ENCODE measurements at regions not wholly inside any gene's neighbourhood (a gene's known extent, or its start where the extent isn't known, plus 50 kb on each side); places are given as distances from the start of the nearest gene placed in this dataset.
"Not testable (repeated sequence)": the region's sequence is repeated elsewhere in the genome, so short reads cannot be mapped to it uniquely, and the experiment has no call there.

DNA sequence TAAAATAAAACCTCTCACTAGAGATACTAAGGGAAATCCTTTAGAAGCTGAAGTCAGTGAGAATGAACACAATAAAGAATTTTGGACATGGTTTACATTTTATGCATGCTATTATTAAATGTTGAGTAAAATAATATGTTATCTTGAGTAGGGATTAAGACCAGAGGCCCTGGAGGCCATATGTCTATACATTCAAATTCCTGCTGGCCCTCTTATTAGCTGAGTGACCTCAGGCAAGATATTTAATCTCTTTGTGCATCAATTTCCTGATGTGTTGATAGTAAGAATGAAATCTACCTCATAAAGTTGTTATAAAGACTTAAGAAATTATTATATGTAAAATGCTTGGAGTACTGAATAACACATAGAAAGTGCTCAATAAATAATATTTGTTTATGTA, 281.1 kb upstream of the KLF4 start:
- TF ChIP-seq, protein P1, sequence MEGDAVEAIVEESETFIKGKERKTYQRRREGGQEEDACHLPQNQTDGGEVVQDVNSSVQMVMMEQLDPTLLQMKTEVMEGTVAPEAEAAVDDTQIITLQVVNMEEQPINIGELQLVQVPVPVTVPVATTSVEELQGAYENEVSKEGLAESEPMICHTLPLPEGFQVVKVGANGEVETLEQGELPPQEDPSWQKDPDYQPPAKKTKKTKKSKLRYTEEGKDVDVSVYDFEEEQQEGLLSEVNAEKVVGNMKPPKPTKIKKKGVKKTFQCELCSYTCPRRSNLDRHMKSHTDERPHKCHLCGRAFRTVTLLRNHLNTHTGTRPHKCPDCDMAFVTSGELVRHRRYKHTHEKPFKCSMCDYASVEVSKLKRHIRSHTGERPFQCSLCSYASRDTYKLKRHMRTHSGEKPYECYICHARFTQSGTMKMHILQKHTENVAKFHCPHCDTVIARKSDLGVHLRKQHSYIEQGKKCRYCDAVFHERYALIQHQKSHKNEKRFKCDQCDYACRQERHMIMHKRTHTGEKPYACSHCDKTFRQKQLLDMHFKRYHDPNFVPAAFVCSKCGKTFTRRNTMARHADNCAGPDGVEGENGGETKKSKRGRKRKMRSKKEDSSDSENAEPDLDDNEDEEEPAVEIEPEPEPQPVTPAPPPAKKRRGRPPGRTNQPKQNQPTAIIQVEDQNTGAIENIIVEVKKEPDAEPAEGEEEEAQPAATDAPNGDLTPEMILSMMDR (IDR thresholded peaks at IDR 0.05; ENCODE audit: unreplicated experiment): no peak
- intact Hi-C loops (cut with micrococcal nuclease; ENCODE audit: unreplicated experiment): no loop called here
- no peak overlapping the region for H3K27ac Mint-ChIP-seq (ENCODE audit: unreplicated experiment)
- H3K4me3 Mint-ChIP-seq (ENCODE audit: low read depth, unreplicated experiment): no peak overlapping the region
- no peaks in the 10 kb centered on the region for H3K4me1 Mint-ChIP-seq (ENCODE audit: low read depth, unreplicated experiment)
- no peak for DNase-seq
- no peaks in the 10 kb centered on the region for H3K27me3 Mint-ChIP-seq (ENCODE audit: unreplicated experiment)
- no peaks in the 10 kb centered on the region for H3K36me3 Mint-ChIP-seq (ENCODE audit: insufficient read depth, unreplicated experiment)
- CTCF ChIA-PET: no interaction called here
- no TSS peak for BruUV-seq (replicated peaks)
- H3K9me3 Mint-ChIP-seq (ENCODE audit: low read depth, unreplicated experiment): peaks cover 3% of the 10 kb centered on the region

DNA sequence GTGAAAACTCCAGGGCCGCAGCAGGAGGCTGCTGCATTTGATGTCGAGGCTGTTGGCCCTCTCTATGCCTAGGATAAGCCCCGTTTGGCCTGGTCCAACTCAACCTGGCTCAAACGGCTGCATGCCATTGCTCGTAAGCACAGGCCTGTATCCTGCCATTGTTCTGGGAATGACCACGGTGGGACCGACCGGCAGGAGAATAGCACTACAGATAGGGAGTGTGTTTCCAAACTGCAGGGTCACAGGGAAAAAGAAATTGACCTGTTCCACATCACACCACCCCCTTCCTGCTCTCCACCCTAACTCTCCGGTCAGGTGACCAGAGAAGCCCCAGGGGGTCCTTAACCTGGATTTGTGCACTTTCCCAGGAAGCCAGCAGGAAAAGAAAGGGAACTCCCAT, 278.7 kb upstream of the KLF4 start:
- no peaks in the 10 kb centered on the region for H3K4me1 Mint-ChIP-seq (ENCODE audit: low read depth, unreplicated experiment)

DNA sequence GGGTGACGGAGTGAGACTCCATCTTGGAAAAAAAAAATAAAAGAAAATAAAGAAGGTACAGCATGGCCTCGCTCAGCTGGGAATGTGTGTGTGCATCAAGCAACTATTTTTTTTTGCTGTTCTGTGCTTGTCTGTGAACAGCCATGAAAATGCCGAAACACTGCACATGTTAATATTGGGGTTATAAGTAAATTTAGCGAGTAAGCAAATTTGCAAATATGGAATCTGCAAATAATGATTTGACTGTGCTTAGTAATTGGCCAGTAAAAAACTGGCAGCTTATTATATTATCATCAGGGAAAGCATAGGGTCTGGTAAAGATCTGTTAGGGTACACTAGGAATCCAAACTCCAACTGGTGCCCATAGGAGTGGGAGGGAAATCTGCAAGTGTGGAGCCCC, 278.1 kb upstream of the KLF4 start:
- TF ChIP-seq, protein P1 (IDR thresholded peaks at IDR 0.05; ENCODE audit: unreplicated experiment): no peak

More for the DNA sequence above, 278.7 kb upstream of the KLF4 start:
- TF ChIP-seq, protein P1 (IDR thresholded peaks at IDR 0.05; ENCODE audit: unreplicated experiment): no peak
- no TSS peak for BruUV-seq (replicated peaks)
- Mint-ChIP-seq H3K27me3 (ENCODE audit: unreplicated experiment) (no peaks in the 10 kb centered on the region), H3K9me3 (ENCODE audit: low read depth, unreplicated experiment) (no peaks in the 10 kb centered on the region), H3K27ac (ENCODE audit: unreplicated experiment) (no peak overlapping the region), H3K4me3 (ENCODE audit: low read depth, unreplicated experiment) (no peak overlapping the region), H3K36me3 (ENCODE audit: insufficient read depth, unreplicated experiment) (no peaks in the 10 kb centered on the region)
- no peak for DNase-seq
- intact Hi-C loops (cut with micrococcal nuclease; ENCODE audit: unreplicated experiment): no loop called here
- CTCF ChIA-PET: no interaction called here

DNA sequence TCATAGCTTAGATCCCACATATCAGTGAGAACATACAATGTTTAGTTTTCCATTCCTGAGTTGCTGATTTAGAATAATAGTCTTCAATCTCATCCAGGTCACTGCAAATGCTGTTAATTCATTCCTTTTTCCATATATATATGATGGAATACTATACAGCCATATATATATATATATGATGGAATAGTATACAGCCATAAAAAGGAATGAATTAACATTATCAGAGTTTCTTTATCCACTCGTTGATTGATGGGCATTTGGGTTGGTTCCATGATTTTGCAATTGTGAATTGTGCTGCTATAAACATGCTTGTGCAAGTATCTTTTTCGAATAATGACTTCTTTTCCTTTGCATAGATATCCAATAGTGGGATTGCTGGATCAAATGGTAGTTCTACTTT, 273.9 kb upstream of the KLF4 start:
- H3K27ac Mint-ChIP-seq (ENCODE audit: unreplicated experiment); BruUV-seq (replicated peaks); intact Hi-C loops (cut with micrococcal nuclease; ENCODE audit: unreplicated experiment); H3K9me3 Mint-ChIP-seq (ENCODE audit: low read depth, unreplicated experiment); H3K4me3 Mint-ChIP-seq (ENCODE audit: low read depth, unreplicated experiment); H3K36me3 Mint-ChIP-seq (ENCODE audit: insufficient read depth, unreplicated experiment); DNase-seq; CTCF ChIA-PET; H3K4me1 Mint-ChIP-seq (ENCODE audit: low read depth, unreplicated experiment); H3K27me3 Mint-ChIP-seq (ENCODE audit: unreplicated experiment): not testable (repeated sequence)

More for the DNA sequence above, 278.1 kb upstream of the KLF4 start:
- CTCF ChIA-PET: no interaction called here
- no peaks in the 10 kb centered on the region for H3K4me1 Mint-ChIP-seq (ENCODE audit: low read depth, unreplicated experiment)
- DNase-seq: no peak
- BruUV-seq (replicated peaks): no TSS peak
- no peak overlapping the region for H3K4me3 Mint-ChIP-seq (ENCODE audit: low read depth, unreplicated experiment)
- H3K9me3 Mint-ChIP-seq (ENCODE audit: low read depth, unreplicated experiment): no peaks in the 10 kb centered on the region
- intact Hi-C loops (cut with micrococcal nuclease; ENCODE audit: unreplicated experiment): no loop called here
- no peaks in the 10 kb centered on the region for H3K27me3 Mint-ChIP-seq (ENCODE audit: unreplicated experiment)
- H3K36me3 Mint-ChIP-seq (ENCODE audit: insufficient read depth, unreplicated experiment): no peaks in the 10 kb centered on the region
- no peak overlapping the region for H3K27ac Mint-ChIP-seq (ENCODE audit: unreplicated experiment)

DNA sequence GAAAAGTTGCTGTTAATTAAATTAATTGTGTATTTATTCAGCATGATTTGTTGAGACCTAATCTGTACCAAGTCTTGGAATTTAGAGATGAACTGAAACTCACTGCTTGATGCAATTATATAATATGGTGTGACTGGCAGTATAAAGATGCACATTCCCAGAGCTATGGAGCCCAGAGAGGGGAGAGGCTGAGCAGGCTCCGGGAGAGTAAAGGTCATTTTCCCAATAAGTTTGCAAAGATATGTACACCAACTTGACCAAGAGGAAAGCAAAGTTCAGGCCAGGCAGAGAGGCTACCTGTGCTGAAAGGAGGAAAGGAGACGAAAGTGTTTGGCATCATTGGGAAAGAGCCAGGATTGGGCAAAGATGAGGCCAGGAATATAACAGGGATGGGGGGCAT, 271.7 kb upstream of the KLF4 start:
- H3K9me3 Mint-ChIP-seq (ENCODE audit: low read depth, unreplicated experiment): no peaks in the 10 kb centered on the region
- DNase-seq: no peak
- no peak overlapping the region for H3K27ac Mint-ChIP-seq (ENCODE audit: unreplicated experiment)
- BruUV-seq (replicated peaks): no TSS peak
- CTCF ChIA-PET: no interaction called here
- H3K4me3 Mint-ChIP-seq (ENCODE audit: low read depth, unreplicated experiment): no peak overlapping the region
- H3K27me3 Mint-ChIP-seq (ENCODE audit: unreplicated experiment): no peaks in the 10 kb centered on the region
- TF ChIP-seq, protein P1 (IDR thresholded peaks at IDR 0.05; ENCODE audit: unreplicated experiment): no peak
- intact Hi-C loops (cut with micrococcal nuclease; ENCODE audit: unreplicated experiment): no loop called here
- no peaks in the 10 kb centered on the region for H3K36me3 Mint-ChIP-seq (ENCODE audit: insufficient read depth, unreplicated experiment)
- peaks cover 9% of the 10 kb centered on the region for H3K4me1 Mint-ChIP-seq (ENCODE audit: low read depth, unreplicated experiment)
